ENCODE measurements at regions not wholly inside any gene's neighbourhood (a gene's known extent, or its start where the extent isn't known, plus 50 kb on each side); places are given as distances from the start of the nearest gene placed in this dataset.

DNA sequence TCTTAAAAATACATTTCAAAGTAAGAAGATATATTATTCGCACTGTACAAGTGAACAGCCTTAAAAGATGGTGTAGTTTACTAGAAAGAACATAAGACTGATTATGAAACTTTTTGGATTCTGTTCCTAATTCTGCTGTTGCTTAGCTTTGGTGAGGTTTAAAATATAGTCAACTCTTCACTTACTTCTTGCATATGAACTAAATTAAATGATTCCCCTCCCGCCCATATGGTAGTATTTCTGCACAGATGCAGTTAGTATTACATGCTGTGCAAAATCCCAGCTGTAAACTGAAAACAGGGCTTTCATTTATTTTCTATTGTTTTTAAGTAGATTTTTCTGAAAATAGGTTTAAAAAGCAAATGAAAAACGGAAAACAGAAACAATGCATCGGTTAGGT is 345.4 kb upstream of the NCAM2 start:
- DNase-seq (no peak), ATAC-seq (ENCODE audit: low FRiP score in 2 of 2) (no peak)
- H3K27me3 ChIP-seq = no peaks in the 10 kb centered on the region
- H3K36me3 ChIP-seq = no peaks in the 10 kb centered on the region
- no peak overlapping the region for H3K27ac ChIP-seq
- no peaks in the 10 kb centered on the region for H3K4me1 ChIP-seq
- TF ChIP-seq CTCF (IDR thresholded peaks at IDR 0.05) (no peak), POLR2A (IDR thresholded peaks at IDR 0.05) (no peak), POLR2AphosphoS5 (IDR thresholded peaks at IDR 0.05) (no peak), EP300 (IDR thresholded peaks at IDR 0.05) (no peak)
- H3K4me3 ChIP-seq = no peak overlapping the region
- H3K9me3 ChIP-seq = no peaks in the 10 kb centered on the region
- 80 to 87% methylated on average over 4 of the region's 4 CpGs for WGBS, 2 donors

DNA sequence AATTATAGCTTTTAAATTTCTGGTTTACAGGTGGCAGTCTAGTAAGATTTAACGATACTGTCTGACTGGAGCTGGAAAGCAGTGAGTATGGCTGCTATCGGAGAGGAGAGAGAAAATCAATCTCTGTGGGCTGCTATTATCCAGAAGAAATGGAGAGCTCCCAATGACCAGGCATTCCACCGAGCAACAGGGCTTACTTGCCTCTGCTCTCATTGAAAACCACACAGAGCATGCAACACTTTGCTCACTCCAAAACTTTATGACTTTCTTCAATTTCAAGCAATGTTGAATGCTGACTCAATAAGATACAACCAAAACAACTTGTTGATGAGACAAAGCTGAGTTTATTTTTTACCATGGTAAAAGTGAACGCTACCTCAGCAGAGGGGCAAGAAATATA is 337.0 kb upstream of the NCAM2 start:
- ATAC-seq (ENCODE audit: low FRiP score in 2 of 2) (no peak), DNase-seq (no peak)
- Histone ChIP-seq H3K4me3 (no peak overlapping the region), H3K27ac (no peak overlapping the region), H3K4me1 (no peaks in the 10 kb centered on the region), H3K27me3 (no peaks in the 10 kb centered on the region), H3K9me3 (no peaks in the 10 kb centered on the region), H3K36me3 (no peaks in the 10 kb centered on the region)
- 70 to 80% methylated on average over 4 of the region's 4 CpGs for WGBS, 2 donors
- TF ChIP-seq POLR2A (IDR thresholded peaks at IDR 0.05) (no peak), EP300 (IDR thresholded peaks at IDR 0.05) (no peak), POLR2AphosphoS5 (IDR thresholded peaks at IDR 0.05) (no peak), CTCF (IDR thresholded peaks at IDR 0.05) (no peak)

GRCh38 chr21:20661745-20662422 is 336.3 kb upstream of the NCAM2 start:
- Histone ChIP-seq H3K27ac (no peak overlapping the region), H3K27me3 (no peaks in the 10 kb centered on the region), H3K36me3 (no peaks in the 10 kb centered on the region), H3K4me1 (no peaks in the 10 kb centered on the region), H3K9me3 (no peaks in the 10 kb centered on the region), H3K4me3 (no peak overlapping the region)
- no peak for DNase-seq
- TF ChIP-seq EP300 (IDR thresholded peaks at IDR 0.05) (no peak), POLR2A (IDR thresholded peaks at IDR 0.05) (no peak), CTCF (IDR thresholded peaks at IDR 0.05) (no peak), POLR2AphosphoS5 (IDR thresholded peaks at IDR 0.05) (no peak)
- ATAC-seq (ENCODE audit: low FRiP score in 2 of 2) = no peak

- no peaks in the 10 kb centered on the region for H3K27me3 ChIP-seq
- ATAC-seq (ENCODE audit: low FRiP score in 2 of 2) (no peak), DNase-seq (no peak)
- H3K9me3 ChIP-seq = no peaks in the 10 kb centered on the region
- no peak overlapping the region for H3K4me3 ChIP-seq
- no peaks in the 10 kb centered on the region for H3K36me3 ChIP-seq
- no peak overlapping the region for H3K27ac ChIP-seq
- TF ChIP-seq CTCF (IDR thresholded peaks at IDR 0.05) = no peak
- no peak for TF ChIP-seq EP300 (IDR thresholded peaks at IDR 0.05)
- TF ChIP-seq POLR2AphosphoS5 (IDR thresholded peaks at IDR 0.05) = no peak
- no peak for TF ChIP-seq POLR2A (IDR thresholded peaks at IDR 0.05)
- WGBS, 2 donors = 29 to 45% methylated on average over 2 of the region's 2 CpGs
- no peaks in the 10 kb centered on the region for H3K4me1 ChIP-seq
These were observed 335.7 kb upstream of the NCAM2 start for GRCh38 chr21:20662514-20662913.

- H3K27me3 ChIP-seq = no peaks in the 10 kb centered on the region
- WGBS, 2 donors = 70 to 78% methylated on average over 2 of the region's 2 CpGs
- no peaks in the 10 kb centered on the region for H3K9me3 ChIP-seq
- DNase-seq = no peak
- ATAC-seq (ENCODE audit: low FRiP score in 2 of 2) = no peak
- no peak for TF ChIP-seq CTCF (IDR thresholded peaks at IDR 0.05)
- no peak for TF ChIP-seq POLR2A (IDR thresholded peaks at IDR 0.05)
- no peak for TF ChIP-seq POLR2AphosphoS5 (IDR thresholded peaks at IDR 0.05)
- TF ChIP-seq EP300 (IDR thresholded peaks at IDR 0.05) = no peak
- no peak overlapping the region for H3K27ac ChIP-seq
- no peaks in the 10 kb centered on the region for H3K36me3 ChIP-seq
- H3K4me1 ChIP-seq = no peaks in the 10 kb centered on the region
- no peak overlapping the region for H3K4me3 ChIP-seq
These were observed 330.3 kb upstream of the NCAM2 start for GRCh38 chr21:20667931-20668330.
